SK-N-SH (cell line): ENCODE measurements at regions not wholly inside any gene's neighbourhood (a gene's known extent, or its start where the extent isn't known, plus 50 kb on each side); places are given as distances from the start of the nearest gene placed in this dataset.

Experiments
- CTCF ChIP-seq: fragments of 200-600 bp; sonication (generic); IDR thresholded peaks from 2 replicates; pipeline ENCODE4 v1.6.1; 2017; ENCODE audit warnings: antibody characterized with exemption, mild to moderate bottlenecking, moderate library complexity
- POLR2AphosphoS5 ChIP-seq: IDR thresholded peaks from 2 replicates; pipeline ENCODE4 v1.6.1; 2012; ENCODE audit warnings: low read depth, low read length
- RAD21 ChIP-seq: IDR thresholded peaks from 2 replicates; pipeline ENCODE4 v1.6.1; 2012; ENCODE audit warnings: mild to moderate bottlenecking, low read length
- TAF1 ChIP-seq: IDR thresholded peaks from 2 replicates; pipeline ENCODE4 v1.6.1; 2012; ENCODE audit warnings: low read depth, mild to moderate bottlenecking, low read length, moderate library complexity, borderline replicate concordance
- USF2 ChIP-seq: fragments of 150-350 bp; IDR thresholded peaks from 2 replicates; pipeline ENCODE4 v1.6.1; 2017; ENCODE audit warnings: antibody characterized with exemption, low read length, low read depth, borderline replicate concordance

- TF ChIP-seq CTCF = no peak
- TF ChIP-seq TAF1 = no peak
- no peak for TF ChIP-seq POLR2AphosphoS5
- no peak for TF ChIP-seq RAD21
- TF ChIP-seq USF2 = no peak
Observed at GRCh38 chr2:239688840-239689239, 288.0 kb upstream of the HDAC4 start.
